H1 (cell line): ENCODE measurements at regions not wholly inside any gene's neighbourhood (a gene's known extent, or its start where the extent isn't known, plus 50 kb on each side); places are given as distances from the start of the nearest gene placed in this dataset.

Source experiments
- CTCF ChIA-PET: fragments of 300-600 bp; sonication (Branson Sonifier 250); formaldehyde crosslinking; loops from one replicate; lab custom pipeline; 2021; ENCODE audit not compliant: partially characterized antibody; lab: Charles Lee
- POLR2A ChIA-PET: fragments of 300-600 bp; sonication (Branson Sonifier 250); formaldehyde crosslinking; loops from one replicate; lab custom pipeline; 2021; ENCODE audit warnings: inconsistent platforms; ENCODE audit not compliant: partially characterized antibody; lab: Charles Lee
- DNase-seq, 2 experiments: peaks; one replicate each; pipeline versions ENCODE4 v3.0.0 to v3.0.0-alpha.2; 2010 to 2022; ENCODE audit warnings: low spot score in 2 of 2, low read depth in 1 of 2, mixed read lengths in 1 of 2
- FAIRE-seq: peaks from 2 replicates; lab custom pipeline; 2011; peaks lifted over from hg19 to GRCh38; lab: Jason Lieb, UNC
- H2AFZ ChIP-seq: 2 replicates; pipeline ENCODE4 v1.8.1; 2012; ENCODE audit warnings: low read length, inconsistent platforms
- H2AK5ac ChIP-seq: 2 replicates; pipeline ENCODE4 v1.6.1; 2013; ENCODE audit warnings: low read depth, low read length
- H2BK120ac ChIP-seq: replicated peaks from 2 replicates; pipeline ENCODE3; 2013; ENCODE audit warnings: low read depth, low read length, inconsistent platforms
- H2BK12ac ChIP-seq: 2 replicates; pipeline ENCODE4 v1.6.1; 2013; ENCODE audit warnings: low read depth, low read length
- H2BK15ac ChIP-seq: 2 replicates; pipeline ENCODE4 v1.6.1; 2013; ENCODE audit warnings: low read length
- H2BK20ac ChIP-seq: 2 replicates; pipeline ENCODE4 v1.6.1; 2013; ENCODE audit warnings: low read length
- H2BK5ac ChIP-seq: 2 replicates; pipeline ENCODE4 v1.6.1; 2013; ENCODE audit warnings: low read depth, low read length
- H3K14ac ChIP-seq: 2 replicates; pipeline ENCODE4 v1.6.1; 2013; ENCODE audit warnings: inconsistent platforms; ENCODE audit not compliant: insufficient read length
- H3K18ac ChIP-seq: 2 replicates; pipeline ENCODE4 v1.6.1; 2013; ENCODE audit warnings: low read length; ENCODE audit errors: extremely low read depth
- H3K23ac ChIP-seq: 2 replicates; pipeline ENCODE4 v1.6.1; 2013; ENCODE audit warnings: inconsistent platforms; ENCODE audit not compliant: insufficient read length
- H3K23me2 ChIP-seq: 2 replicates; pipeline ENCODE4 v1.6.1; 2013; ENCODE audit warnings: low read depth, low read length
- H3K27ac ChIP-seq: 2 replicates; pipeline ENCODE4 v1.6.1; 2011; ENCODE audit warnings: low read depth, low read length, inconsistent platforms
- H3K27me3 ChIP-seq, 4 experiments: replicated peaks in 1 of 4; 1 replicate in 1 of 4; 2 replicates in 3 of 4; pipeline versions ENCODE4 v1.6.1 to v1.8.1; 2011 to 2013; ENCODE audit warnings: low read length in 3 of 4, mild to moderate bottlenecking in 3 of 4, inconsistent platforms in 2 of 4, mixed read lengths in 2 of 4, moderate library complexity in 1 of 4; ENCODE audit not compliant: control insufficient read depth in 3 of 4, insufficient read depth in 3 of 4; ENCODE audit errors: extremely low read depth in 1 of 4
- H3K36me3 ChIP-seq, 4 experiments: 2 replicates each; pipeline versions ENCODE4 v1.6.1 to v1.8.1; 2011 to 2013; ENCODE audit warnings: mild to moderate bottlenecking in 4 of 4, low read length in 3 of 4, moderate library complexity in 2 of 4, control low read depth in 1 of 4, inconsistent platforms in 1 of 4; ENCODE audit not compliant: insufficient read depth in 4 of 4, control insufficient read depth in 2 of 4
- H3K4ac ChIP-seq: replicated peaks from 2 replicates; pipeline ENCODE3; 2013; ENCODE audit warnings: low read length, low read depth, mixed read lengths, inconsistent platforms; ENCODE audit not compliant: insufficient read length
- H3K4me1 ChIP-seq, 4 experiments: replicated peaks in 1 of 4; 1 replicate in 1 of 4; 2 replicates in 3 of 4; pipeline versions ENCODE4 v1.6.1 to v1.8.1; 2011 to 2013; ENCODE audit warnings: low read length in 3 of 4, inconsistent platforms in 2 of 4, mixed read lengths in 1 of 4; ENCODE audit not compliant: insufficient read depth in 4 of 4, control insufficient read depth in 3 of 4
- H3K4me2 ChIP-seq, 2 experiments: 2 replicates each; pipeline versions ENCODE4 v1.6.1 to v1.8.1; 2011 to 2013; ENCODE audit warnings: low read depth in 2 of 2, low read length in 2 of 2, control low read depth in 1 of 2, inconsistent platforms in 1 of 2, mild to moderate bottlenecking in 1 of 2; ENCODE audit not compliant: insufficient read depth in 1 of 2
- H3K4me3 ChIP-seq, 4 experiments: fragments of 200-600, 300-600 bp in 1 of 4; sonication (generic), shearing (Covaris generic), sonication (Bioruptor Twin) in 1 of 4; 2 replicates each; pipeline versions ENCODE4 v1.5.1 to v1.8.1; 2011 to 2016; ENCODE audit warnings: low read length in 4 of 4, low read depth in 3 of 4, control low read depth in 2 of 4, inconsistent platforms in 2 of 4, mild to moderate bottlenecking in 2 of 4, mixed read lengths in 1 of 4, moderate library complexity in 1 of 4; ENCODE audit not compliant: insufficient read depth in 2 of 4; ENCODE audit errors: extremely low read depth in 1 of 4
- H3K56ac ChIP-seq: replicated peaks from 2 replicates; pipeline ENCODE3; 2013; ENCODE audit warnings: low read depth, mild to moderate bottlenecking, mixed read lengths, low read length, inconsistent platforms; ENCODE audit not compliant: insufficient read length
- H3K79me1 ChIP-seq: 2 replicates; pipeline ENCODE4 v1.6.1; 2013; ENCODE audit warnings: low read depth, low read length, control low read depth
- H3K79me2 ChIP-seq, 2 experiments: 2 replicates each; pipeline versions ENCODE4 v1.6.1 to v1.8.1; 2012 to 2013; ENCODE audit warnings: low read length in 2 of 2, mild to moderate bottlenecking in 2 of 2, inconsistent platforms in 1 of 2; ENCODE audit not compliant: insufficient read depth in 2 of 2, control insufficient read depth in 1 of 2
- H3K9ac ChIP-seq, 4 experiments: replicated peaks in 1 of 4; 1 replicate in 1 of 4; 2 replicates in 3 of 4; pipeline versions ENCODE4 v1.6.1 to v1.8.1; 2011 to 2013; ENCODE audit warnings: low read depth in 3 of 4, low read length in 3 of 4, control low read depth in 2 of 4, mild to moderate bottlenecking in 2 of 4, moderate library complexity in 2 of 4, inconsistent platforms in 1 of 4; ENCODE audit errors: extremely low read depth in 1 of 4
- H3K9me3 ChIP-seq, 2 experiments: 2 replicates each; pipeline versions ENCODE4 v1.6.1 to v1.8.1; 2012 to 2013; ENCODE audit warnings: mild to moderate bottlenecking in 2 of 2, moderate library complexity in 2 of 2, control low read depth in 1 of 2, inconsistent platforms in 1 of 2, low read depth in 1 of 2, low read length in 1 of 2, mixed read lengths in 1 of 2; ENCODE audit not compliant: insufficient read depth in 2 of 2
- H4K20me1 ChIP-seq, 2 experiments: replicated peaks in 1 of 2; 2 replicates each; pipeline versions ENCODE3 to v1.8.1; 2011 to 2013; ENCODE audit warnings: inconsistent platforms in 2 of 2, low read length in 2 of 2, mild to moderate bottlenecking in 1 of 2; ENCODE audit not compliant: insufficient read depth in 2 of 2, control insufficient read depth in 1 of 2
- H4K5ac ChIP-seq: 2 replicates; pipeline ENCODE4 v1.6.1; 2013; ENCODE audit warnings: low read length, low read depth, mixed read lengths, inconsistent platforms; ENCODE audit not compliant: insufficient read length
- H4K8ac ChIP-seq: 2 replicates; pipeline ENCODE4 v1.8.0; 2013; ENCODE audit warnings: mild to moderate bottlenecking, moderate library complexity, low read length, inconsistent platforms; ENCODE audit not compliant: insufficient read depth; ENCODE audit errors: extremely low read depth
- H4K91ac ChIP-seq: replicated peaks from 2 replicates; pipeline ENCODE3; 2013; ENCODE audit warnings: low read length, mixed read lengths, inconsistent platforms; ENCODE audit not compliant: insufficient read length
- GTF2F1 ChIP-seq: IDR thresholded peaks from 2 replicates; pipeline ENCODE4 v1.6.1; 2012; ENCODE audit warnings: low read depth, low read length, improper control_type of control experiment, borderline replicate concordance
- KDM5A ChIP-seq: fragments of 200-600 bp; IDR thresholded peaks from 2 replicates; pipeline ENCODE4 v1.7.1; 2012; ENCODE audit warnings: mild to moderate bottlenecking, low read length, inconsistent platforms, mixed read lengths
- PHF8 ChIP-seq: fragments of 200-600 bp; sonication (generic); conservative IDR thresholded peaks from 2 replicates; pipeline ENCODE4 v1.7.1; 2012; ENCODE audit warnings: low read depth, mild to moderate bottlenecking, inconsistent platforms, low read length, moderate library complexity
- RBBP5 ChIP-seq: IDR thresholded peaks from 2 replicates; pipeline ENCODE4 v1.7.1; 2012; ENCODE audit warnings: low read depth, mild to moderate bottlenecking, inconsistent platforms, low read length, moderate library complexity, borderline replicate concordance
- SIN3A ChIP-seq, 2 experiments: IDR thresholded peaks in 1 of 2; conservative IDR thresholded peaks in 1 of 2; 2 replicates each; pipeline ENCODE4 v1.6.1; 2011 to 2012; ENCODE audit warnings: low read length in 2 of 2, improper control_type of control experiment in 1 of 2, low read depth in 1 of 2, mild to moderate bottlenecking in 1 of 2
- SP1 ChIP-seq: IDR thresholded peaks from 2 replicates; pipeline ENCODE4 v1.6.1; 2011; ENCODE audit warnings: low read depth, low read length
- SP4 ChIP-seq: IDR thresholded peaks from 2 replicates; pipeline ENCODE4 v1.6.1; 2012; ENCODE audit warnings: low read length, inconsistent platforms
- TAF1 ChIP-seq: IDR thresholded peaks from 2 replicates; pipeline ENCODE4 v1.6.1; 2011; ENCODE audit warnings: mild to moderate bottlenecking, low read depth, low read length
- WGBS, 2 experiments: shearing (Covaris generic) in 1 of 2; methylation state at CpG; one replicate each; pipeline versions ENCODE4 v1.1.6 to v1.1.7; 2013 to 2015; ENCODE audit warnings: low lambda C conversion rate in 2 of 2, mixed read lengths in 2 of 2, inconsistent platforms in 1 of 2, low coverage in 1 of 2, missing lambda C conversion rate in 1 of 2; ENCODE audit not compliant: insufficient replicate concordance in 2 of 2, insufficient coverage in 1 of 2, insufficient read length in 1 of 2; ENCODE audit errors: extremely low coverage in 1 of 2, missing lambda C conversion rate in 1 of 2; 5-methylcytosine and 5-hydroxymethylcytosine counted together
- TF ChIP-seq, protein P1 (sequence below): IDR thresholded peaks from 2 replicates; pipeline ENCODE4 v1.6.1; 2011; ENCODE audit warnings: low read depth, mild to moderate bottlenecking, low read length; ENCODE audit not compliant: insufficient read depth
- TF ChIP-seq, protein P2 (sequence below): IDR thresholded peaks from 2 replicates; pipeline ENCODE4 v1.6.1; 2011; ENCODE audit warnings: low read length, improper control_type of control experiment
- TF ChIP-seq, protein P3 (sequence below): IDR thresholded peaks from 2 replicates; pipeline ENCODE4 v1.6.1; 2012; ENCODE audit warnings: low read length, inconsistent platforms

DNA sequence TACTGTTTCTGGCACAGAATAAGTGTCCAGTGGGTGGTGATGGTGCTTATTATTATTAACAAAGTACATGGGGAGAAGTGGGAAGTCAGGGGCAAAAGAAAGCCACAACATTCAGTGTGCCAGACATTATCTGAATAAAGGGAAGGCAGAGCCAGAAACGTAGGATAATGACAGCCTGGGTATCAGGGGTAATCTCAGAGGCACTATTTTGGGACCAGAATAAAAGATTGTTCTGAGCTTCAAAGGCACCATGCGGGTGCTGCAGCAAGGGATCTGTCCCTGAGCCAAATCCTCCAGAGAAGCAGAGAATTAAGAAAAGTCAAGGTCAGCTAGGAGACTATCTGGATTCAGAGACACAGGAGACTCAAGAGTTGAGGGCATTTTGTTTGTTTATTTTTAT, 328.8 kb upstream of the GATB start:
- H3K56ac ChIP-seq, result no peak overlapping the region
- DNase-seq, result no peak
- no peak overlapping the region for H4K8ac ChIP-seq
- no peaks in the 10 kb centered on the region for H3K79me1 ChIP-seq
- WGBS, 2 experiments, result 78% methylated on average over 2 of the region's 2 CpGs; no CpG with 5 or more reads in 1 of the 2 experiments
- H3K9me3 ChIP-seq, result no peaks in the 10 kb centered on the region
- H3K36me3 ChIP-seq, result no peaks in the 10 kb centered on the region
- H3K23ac ChIP-seq, result no peak overlapping the region
- no peak overlapping the region for H3K18ac ChIP-seq
- no peak overlapping the region for H2BK12ac ChIP-seq
- H3K27me3 ChIP-seq, result no peaks in the 10 kb centered on the region
- no peak overlapping the region for H3K27ac ChIP-seq
- no peaks in the 10 kb centered on the region for H3K23me2 ChIP-seq
- peaks cover 0 to 2% (median 0%) of the 10 kb centered on the region in 4 experiments; a peak in 1 of 7 replicates for H3K4me1 ChIP-seq
- no peak overlapping the region for H2AK5ac ChIP-seq
- no peak overlapping the region for H2BK20ac ChIP-seq
- H2BK15ac ChIP-seq, result no peak overlapping the region
- no peak overlapping the region for H3K14ac ChIP-seq
- no peak overlapping the region for H4K91ac ChIP-seq
- no peak overlapping the region for H2AFZ ChIP-seq
- no peak for FAIRE-seq
- H3K4me3 ChIP-seq, result no peak overlapping the region
- H2BK120ac ChIP-seq, result no peak overlapping the region
- H4K20me1 ChIP-seq, result no peaks in the 10 kb centered on the region
- ChIA-PET CTCF (interaction anchor here (0.5 to 1.8 kb wide), 2 partner anchors 11 to 360 kb away, joined by 3 to 7 read pairs; no protein-coding TSS in a partner anchor), POLR2A (no interaction called here)
- H3K79me2 ChIP-seq, result no peaks in the 10 kb centered on the region
- H2BK5ac ChIP-seq, result no peak overlapping the region
- no peak overlapping the region for H4K5ac ChIP-seq
- no peak overlapping the region for H3K4me2 ChIP-seq
- H3K4ac ChIP-seq, result no peak overlapping the region
- H3K9ac ChIP-seq, result no peak overlapping the region
- TF ChIP-seq PHF8 (no peak), TAF1 (no peak), RBBP5 (no peak), GTF2F1 (no peak), KDM5A (no peak), SP4 (no peak), SIN3A (conservative IDR thresholded peaks at IDR 0.05 in 1 of 2, IDR thresholded peaks at IDR 0.05 in 1 of 2; ENCODE audit: low read depth in 1 of 2, low read length in 2 of 2) (no peak), SP1 (no peak)
- TF ChIP-seq, protein P1, sequence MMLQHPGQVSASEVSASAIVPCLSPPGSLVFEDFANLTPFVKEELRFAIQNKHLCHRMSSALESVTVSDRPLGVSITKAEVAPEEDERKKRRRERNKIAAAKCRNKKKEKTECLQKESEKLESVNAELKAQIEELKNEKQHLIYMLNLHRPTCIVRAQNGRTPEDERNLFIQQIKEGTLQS, result no peak
- TF ChIP-seq, protein P2, sequence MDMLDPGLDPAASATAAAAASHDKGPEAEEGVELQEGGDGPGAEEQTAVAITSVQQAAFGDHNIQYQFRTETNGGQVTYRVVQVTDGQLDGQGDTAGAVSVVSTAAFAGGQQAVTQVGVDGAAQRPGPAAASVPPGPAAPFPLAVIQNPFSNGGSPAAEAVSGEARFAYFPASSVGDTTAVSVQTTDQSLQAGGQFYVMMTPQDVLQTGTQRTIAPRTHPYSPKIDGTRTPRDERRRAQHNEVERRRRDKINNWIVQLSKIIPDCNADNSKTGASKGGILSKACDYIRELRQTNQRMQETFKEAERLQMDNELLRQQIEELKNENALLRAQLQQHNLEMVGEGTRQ, result no peak
- TF ChIP-seq, protein P3, sequence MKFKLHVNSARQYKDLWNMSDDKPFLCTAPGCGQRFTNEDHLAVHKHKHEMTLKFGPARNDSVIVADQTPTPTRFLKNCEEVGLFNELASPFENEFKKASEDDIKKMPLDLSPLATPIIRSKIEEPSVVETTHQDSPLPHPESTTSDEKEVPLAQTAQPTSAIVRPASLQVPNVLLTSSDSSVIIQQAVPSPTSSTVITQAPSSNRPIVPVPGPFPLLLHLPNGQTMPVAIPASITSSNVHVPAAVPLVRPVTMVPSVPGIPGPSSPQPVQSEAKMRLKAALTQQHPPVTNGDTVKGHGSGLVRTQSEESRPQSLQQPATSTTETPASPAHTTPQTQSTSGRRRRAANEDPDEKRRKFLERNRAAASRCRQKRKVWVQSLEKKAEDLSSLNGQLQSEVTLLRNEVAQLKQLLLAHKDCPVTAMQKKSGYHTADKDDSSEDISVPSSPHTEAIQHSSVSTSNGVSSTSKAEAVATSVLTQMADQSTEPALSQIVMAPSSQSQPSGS, result no peak
